GM12872 (cell line): ENCODE measurements at regions not wholly inside any gene's neighbourhood (a gene's known extent, or its start where the extent isn't known, plus 50 kb on each side); places are given as distances from the start of the nearest gene placed in this dataset.

Experiments used
- TF ChIP-seq, protein P1 (sequence below): IDR thresholded peaks from 3 replicates; pipeline ENCODE4 v1.5.1; 2011; ENCODE audit warnings: low read depth, mild to moderate bottlenecking, low read length, moderate library complexity; ENCODE audit not compliant: insufficient read depth

DNA sequence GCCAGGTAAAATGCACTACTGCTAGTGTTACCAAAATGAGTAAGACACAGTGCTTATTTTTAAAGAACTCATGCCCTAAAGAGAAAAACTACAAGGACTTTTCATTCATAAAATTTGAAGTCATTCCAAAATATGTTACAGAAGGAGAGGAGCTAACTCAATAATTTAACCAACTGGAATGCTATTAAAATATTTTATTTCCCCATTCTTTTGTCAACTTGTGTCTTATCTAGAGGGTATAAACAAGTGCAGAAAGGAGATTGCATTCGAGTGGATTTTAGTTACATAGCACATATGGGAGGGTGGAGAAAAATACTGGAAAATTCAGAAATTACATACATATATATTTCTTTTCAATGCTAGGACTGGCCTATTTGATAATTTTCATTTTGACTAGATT, 131.0 kb upstream of the IRS2 start:
- TF ChIP-seq, protein P1, sequence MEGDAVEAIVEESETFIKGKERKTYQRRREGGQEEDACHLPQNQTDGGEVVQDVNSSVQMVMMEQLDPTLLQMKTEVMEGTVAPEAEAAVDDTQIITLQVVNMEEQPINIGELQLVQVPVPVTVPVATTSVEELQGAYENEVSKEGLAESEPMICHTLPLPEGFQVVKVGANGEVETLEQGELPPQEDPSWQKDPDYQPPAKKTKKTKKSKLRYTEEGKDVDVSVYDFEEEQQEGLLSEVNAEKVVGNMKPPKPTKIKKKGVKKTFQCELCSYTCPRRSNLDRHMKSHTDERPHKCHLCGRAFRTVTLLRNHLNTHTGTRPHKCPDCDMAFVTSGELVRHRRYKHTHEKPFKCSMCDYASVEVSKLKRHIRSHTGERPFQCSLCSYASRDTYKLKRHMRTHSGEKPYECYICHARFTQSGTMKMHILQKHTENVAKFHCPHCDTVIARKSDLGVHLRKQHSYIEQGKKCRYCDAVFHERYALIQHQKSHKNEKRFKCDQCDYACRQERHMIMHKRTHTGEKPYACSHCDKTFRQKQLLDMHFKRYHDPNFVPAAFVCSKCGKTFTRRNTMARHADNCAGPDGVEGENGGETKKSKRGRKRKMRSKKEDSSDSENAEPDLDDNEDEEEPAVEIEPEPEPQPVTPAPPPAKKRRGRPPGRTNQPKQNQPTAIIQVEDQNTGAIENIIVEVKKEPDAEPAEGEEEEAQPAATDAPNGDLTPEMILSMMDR, result no peak

GRCh38 chr13:109913936-109914510, 127.6 kb upstream of the IRS2 start:
- TF ChIP-seq, protein P1, result no peak

GRCh38 chr13:109913186-109913585, 126.8 kb upstream of the IRS2 start:
- TF ChIP-seq, protein P1, result no peak

DNA sequence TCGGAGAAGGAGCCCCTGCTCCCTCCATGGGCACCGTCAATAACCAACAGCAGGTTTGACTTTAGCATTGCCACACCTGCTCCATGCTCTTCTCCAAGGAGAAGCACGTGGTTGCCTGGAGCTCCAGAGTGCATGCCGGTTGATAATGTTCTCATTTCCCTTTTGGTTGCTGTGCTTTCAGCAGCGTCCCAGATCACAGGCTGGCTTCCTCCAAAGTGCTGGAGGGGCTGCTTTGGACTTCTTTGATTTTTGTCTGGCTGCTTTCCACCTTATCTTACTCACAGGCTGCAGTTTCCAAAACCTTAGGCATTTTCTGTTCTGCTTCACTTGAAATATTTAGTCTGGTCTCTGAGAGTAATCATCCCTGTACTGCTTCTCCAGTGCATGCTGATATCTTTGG, 123.8 kb upstream of the IRS2 start:
- TF ChIP-seq, protein P1, result no peak

DNA sequence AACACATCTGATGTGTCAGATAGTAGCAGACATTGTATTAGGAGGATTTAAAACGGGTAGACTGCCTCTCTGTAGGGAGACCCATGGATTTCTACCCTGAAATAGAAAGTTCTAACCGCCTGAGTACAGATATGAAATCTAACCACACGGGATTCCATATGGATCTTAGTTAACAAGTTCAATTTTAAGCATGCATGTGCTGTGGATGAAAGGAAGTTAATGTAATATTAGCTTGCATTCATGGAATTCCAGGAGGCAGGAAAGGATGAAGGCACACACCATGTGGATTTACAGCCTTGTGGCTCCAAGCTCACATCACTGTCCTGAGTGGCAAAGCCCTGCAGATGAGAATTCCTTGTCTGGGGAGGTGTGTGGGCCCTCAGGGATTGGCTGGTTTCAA, 120.6 kb upstream of the IRS2 start:
- TF ChIP-seq, protein P1, result no peak

GRCh38 chr13:109904218-109904617, 117.8 kb upstream of the IRS2 start:
- TF ChIP-seq, protein P1, result no peak

DNA sequence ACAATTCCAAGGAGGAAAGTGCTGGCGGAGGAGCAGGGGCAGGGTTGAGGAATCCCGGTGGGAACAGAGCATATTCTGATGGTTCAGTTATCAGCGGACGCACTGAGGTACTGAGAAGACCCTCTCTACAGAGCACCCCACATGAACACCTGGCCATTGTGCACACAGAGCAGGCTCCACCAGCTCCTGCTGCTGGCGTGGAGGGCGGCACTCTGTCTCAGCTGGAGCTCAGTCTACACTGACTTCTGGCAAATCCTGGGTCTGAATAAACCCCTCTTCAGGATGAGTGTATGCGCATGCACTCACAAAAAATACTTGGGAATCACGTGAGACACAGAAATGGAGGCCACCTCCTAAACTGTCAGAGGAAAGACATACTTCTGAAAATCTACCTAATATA, 114.4 kb upstream of the IRS2 start:
- TF ChIP-seq, protein P1, result no peak

DNA sequence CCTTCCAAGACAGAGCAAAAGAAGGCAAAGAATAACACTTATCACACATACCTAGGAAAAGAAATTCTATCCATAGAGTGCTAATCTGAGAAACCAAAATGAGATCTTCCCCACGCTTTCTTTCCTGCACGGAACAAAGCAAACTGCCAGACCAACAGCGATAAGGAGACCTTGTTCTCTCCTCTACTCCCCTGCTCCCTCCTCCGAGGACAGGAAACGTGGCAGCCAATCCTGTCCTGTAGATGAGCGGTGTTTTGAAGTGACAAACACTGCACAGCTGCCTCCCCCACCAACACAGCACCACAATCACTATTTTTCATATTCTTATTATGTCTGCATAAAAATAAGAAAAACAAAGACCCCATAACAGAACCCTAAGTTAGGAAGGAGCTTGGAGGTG, 113.9 kb upstream of the IRS2 start:
- TF ChIP-seq, protein P1, result no peak
